Endothelial cell of umbilical vein (primary cell): ENCODE measurements at regions not wholly inside any gene's neighbourhood (a gene's known extent, or its start where the extent isn't known, plus 50 kb on each side); places are given as distances from the start of the nearest gene placed in this dataset.

ENCODE experiments used
- EZH2 ChIP-seq: IDR thresholded peaks from 2 replicates; pipeline ENCODE4 v1.6.1; 2012; ENCODE audit warnings: borderline replicate concordance, low read depth, mild to moderate bottlenecking, moderate library complexity, low read length, inconsistent platforms; ENCODE audit not compliant: severe bottlenecking
- FOS ChIP-seq: IDR thresholded peaks from 2 replicates; pipeline ENCODE4 v1.6.1; 2011; ENCODE audit warnings: mild to moderate bottlenecking, low read length, moderate library complexity, borderline replicate concordance; ENCODE audit not compliant: insufficient read depth
- GATA2 ChIP-seq: IDR thresholded peaks from 2 replicates; pipeline ENCODE4 v1.7.0; 2011; ENCODE audit warnings: low read depth, mild to moderate bottlenecking, moderate library complexity, mixed read lengths, low read length; ENCODE audit not compliant: insufficient read length, insufficient read depth
- MAX ChIP-seq: IDR thresholded peaks from 2 replicates; pipeline ENCODE4 v1.6.1; 2011; ENCODE audit not compliant: insufficient read depth, insufficient read length
- POLR2A ChIP-seq: IDR thresholded peaks from 2 replicates; pipeline ENCODE4 v1.6.1; 2012; ENCODE audit warnings: low read depth, mild to moderate bottlenecking, control low read depth, low read length
- POLR2AphosphoS5 ChIP-seq: IDR thresholded peaks from 2 replicates; pipeline ENCODE4 v1.6.1; 2012; ENCODE audit warnings: low read depth, mild to moderate bottlenecking, control low read depth, low read length, moderate library complexity; ENCODE audit not compliant: insufficient read depth
- TF ChIP-seq, protein P1 (sequence below), 2 donors: IDR thresholded peaks; 1 replicate in 1 of 2; 2 replicates in 1 of 2; pipeline ENCODE4 v1.5.1; 2011; ENCODE audit warnings: low read length in 2 of 2, mild to moderate bottlenecking in 2 of 2, moderate library complexity in 2 of 2, control low read depth in 1 of 2, inconsistent platforms in 1 of 2, low read depth in 1 of 2; ENCODE audit not compliant: insufficient read depth in 1 of 2; ENCODE audit errors: extremely low read depth in 1 of 2

GRCh38 chr12:30043151-30043847, 259.6 kb upstream of the TMTC1 start:
- TF ChIP-seq, protein P1, sequence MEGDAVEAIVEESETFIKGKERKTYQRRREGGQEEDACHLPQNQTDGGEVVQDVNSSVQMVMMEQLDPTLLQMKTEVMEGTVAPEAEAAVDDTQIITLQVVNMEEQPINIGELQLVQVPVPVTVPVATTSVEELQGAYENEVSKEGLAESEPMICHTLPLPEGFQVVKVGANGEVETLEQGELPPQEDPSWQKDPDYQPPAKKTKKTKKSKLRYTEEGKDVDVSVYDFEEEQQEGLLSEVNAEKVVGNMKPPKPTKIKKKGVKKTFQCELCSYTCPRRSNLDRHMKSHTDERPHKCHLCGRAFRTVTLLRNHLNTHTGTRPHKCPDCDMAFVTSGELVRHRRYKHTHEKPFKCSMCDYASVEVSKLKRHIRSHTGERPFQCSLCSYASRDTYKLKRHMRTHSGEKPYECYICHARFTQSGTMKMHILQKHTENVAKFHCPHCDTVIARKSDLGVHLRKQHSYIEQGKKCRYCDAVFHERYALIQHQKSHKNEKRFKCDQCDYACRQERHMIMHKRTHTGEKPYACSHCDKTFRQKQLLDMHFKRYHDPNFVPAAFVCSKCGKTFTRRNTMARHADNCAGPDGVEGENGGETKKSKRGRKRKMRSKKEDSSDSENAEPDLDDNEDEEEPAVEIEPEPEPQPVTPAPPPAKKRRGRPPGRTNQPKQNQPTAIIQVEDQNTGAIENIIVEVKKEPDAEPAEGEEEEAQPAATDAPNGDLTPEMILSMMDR (IDR thresholded peaks at IDR 0.05; ENCODE audit: extremely low read depth in 1 of 2, insufficient read depth in 1 of 2, low read depth in 1 of 2, low read length in 2 of 2), result no peak
- TF ChIP-seq POLR2A (no peak), EZH2 (no peak), POLR2AphosphoS5 (no peak), FOS (no peak), GATA2 (no peak), MAX (no peak)
